Mesothelial cell of epicardium (in vitro differentiated cells): ENCODE measurements at regions not wholly inside any gene's neighbourhood (a gene's known extent, or its start where the extent isn't known, plus 50 kb on each side); places are given as distances from the start of the nearest gene placed in this dataset.

Source experiments
- DNase-seq, 2 experiments: peaks; one replicate each; pipeline ENCODE4 v3.0.0; 2021; ENCODE audit warnings: low spot score in 2 of 2; ENCODE audit not compliant: unreplicated experiment in 2 of 2
- H3K27ac Mint-ChIP-seq: 2 replicates; pipeline ENCODE4 v1.8.0; 2021; ENCODE audit warnings: mixed read lengths
- H3K27me3 Mint-ChIP-seq: 2 replicates; pipeline ENCODE4 v1.8.0; 2021; ENCODE audit warnings: low read depth, mixed read lengths
- H3K36me3 Mint-ChIP-seq: 2 replicates; pipeline ENCODE4 v1.8.0; 2021; ENCODE audit warnings: mixed read lengths
- H3K4me1 Mint-ChIP-seq: 2 replicates; pipeline ENCODE4 v1.8.0; 2021; ENCODE audit warnings: mixed read lengths
- H3K4me3 Mint-ChIP-seq: 2 replicates; pipeline ENCODE4 v1.8.0; 2021; ENCODE audit warnings: mild to moderate bottlenecking, moderate library complexity, mixed read lengths
- H3K9me3 Mint-ChIP-seq: 2 replicates; pipeline ENCODE4 v1.8.0; 2021; ENCODE audit warnings: mixed read lengths
- CTCF ChIP-seq: fragments of 200-600 bp; sonication (generic); IDR thresholded peaks from one replicate; pipeline ENCODE4 v1.5.0; 2021; ENCODE audit warnings: antibody characterized with exemption; ENCODE audit not compliant: unreplicated experiment

DNA sequence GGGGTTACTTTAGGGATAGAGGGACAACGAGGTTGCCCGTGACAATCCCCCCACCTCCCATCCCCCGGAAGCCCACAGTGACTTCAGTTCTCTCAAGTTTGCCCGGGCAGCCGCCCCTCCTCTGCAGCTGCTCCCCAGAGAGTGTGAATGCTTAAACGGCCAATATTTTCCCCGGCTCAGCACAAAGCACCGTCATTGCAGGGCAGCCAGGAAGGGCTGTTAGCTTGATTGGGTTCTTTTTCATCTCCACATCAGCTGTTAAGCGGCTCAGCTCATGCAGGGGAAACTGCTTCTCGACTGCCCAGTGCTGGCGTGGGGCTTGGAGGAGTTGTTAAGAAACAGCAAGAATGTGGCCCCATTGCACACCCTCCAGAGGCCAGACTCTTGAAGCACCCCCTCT, 120.5 kb upstream of the NCOR2 start:
- Mint-ChIP-seq H3K9me3 (peaks cover 13% of the 10 kb centered on the region), H3K4me1 (peaks cover 55% of the 10 kb centered on the region), H3K4me3 (no peak overlapping the region), H3K27me3 (no peaks in the 10 kb centered on the region), H3K27ac (peak overlapping the region; percentile 53), H3K36me3 (no peaks in the 10 kb centered on the region)
- DNase-seq, result no peak
- no peak for TF ChIP-seq CTCF

GRCh38 chr12:124687174-124687902, 119.9 kb upstream of the NCOR2 start:
- Mint-ChIP-seq H3K27me3 (no peaks in the 10 kb centered on the region), H3K4me1 (peaks cover 60% of the 10 kb centered on the region), H3K4me3 (no peak overlapping the region), H3K27ac (peak overlapping the region; percentile 69), H3K36me3 (no peaks in the 10 kb centered on the region), H3K9me3 (peaks cover 11% of the 10 kb centered on the region)
- DNase-seq, result no peak
- TF ChIP-seq CTCF, result no peak

GRCh38 chr12:124686370-124687173, 119.2 kb upstream of the NCOR2 start:
- Mint-ChIP-seq H3K4me1 (peaks cover 68% of the 10 kb centered on the region), H3K36me3 (no peaks in the 10 kb centered on the region), H3K27me3 (no peaks in the 10 kb centered on the region), H3K27ac (peak overlapping the region; percentile 69), H3K9me3 (peaks cover 6% of the 10 kb centered on the region), H3K4me3 (no peak overlapping the region)
- TF ChIP-seq CTCF, result no peak
- no peak for DNase-seq

- Mint-ChIP-seq H3K27me3 (no peaks in the 10 kb centered on the region), H3K36me3 (no peaks in the 10 kb centered on the region), H3K27ac (peak overlapping the region; percentile 97), H3K4me3 (no peak overlapping the region), H3K9me3 (peaks cover 3% of the 10 kb centered on the region), H3K4me1 (peaks cover 72% of the 10 kb centered on the region)
- DNase-seq, result no peak
- no peak for TF ChIP-seq CTCF
These were observed 118.4 kb upstream of the NCOR2 start for GRCh38 chr12:124685689-124686369.

DNA sequence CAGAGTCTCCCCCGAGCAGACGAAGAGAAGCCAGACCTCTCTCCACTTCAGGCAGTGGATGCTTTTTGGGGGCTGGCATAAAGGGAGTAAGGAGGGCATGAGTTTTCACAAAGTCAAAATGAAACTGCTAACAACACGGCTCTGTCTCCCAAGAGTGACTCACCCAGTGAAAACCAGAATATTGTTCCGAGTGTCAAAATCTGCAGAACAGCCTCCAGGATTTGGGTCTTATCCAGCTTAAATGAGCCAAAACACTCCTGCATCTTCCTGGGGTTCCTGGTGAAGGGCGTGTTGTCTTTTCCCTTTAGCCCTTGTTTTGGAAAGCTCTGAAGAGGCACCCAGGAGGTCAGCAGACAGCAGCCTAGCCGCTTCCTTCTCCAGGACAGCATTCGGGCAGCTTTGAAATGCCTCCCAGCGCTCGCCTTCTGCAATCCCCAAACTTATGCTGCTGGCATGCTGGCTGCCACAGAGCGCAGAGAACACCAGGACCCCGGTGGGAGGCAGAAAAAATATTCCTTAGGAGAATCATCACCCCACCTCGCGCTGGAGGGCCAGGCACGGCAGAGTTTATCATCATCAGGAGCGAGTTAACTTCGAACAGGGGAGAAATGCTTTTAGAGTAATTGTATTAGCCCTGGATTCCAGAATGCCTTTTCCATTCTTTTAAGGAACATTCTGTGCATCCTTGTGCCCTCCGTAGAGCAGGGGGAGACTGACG, 117.7 kb upstream of the NCOR2 start:
- Mint-ChIP-seq H3K9me3 (peaks cover 3% of the 10 kb centered on the region), H3K4me3 (peak overlapping the region; percentile 20), H3K27me3 (no peaks in the 10 kb centered on the region), H3K27ac (peak overlapping the region; percentile 97), H3K36me3 (no peaks in the 10 kb centered on the region), H3K4me1 (peaks cover 72% of the 10 kb centered on the region)
- no peak for TF ChIP-seq CTCF
- DNase-seq, result no peak
